Thoracic aorta (tissue), 2 donors: ENCODE measurements at regions not wholly inside any gene's neighbourhood (a gene's known extent, or its start where the extent isn't known, plus 50 kb on each side); places are given as distances from the start of the nearest gene placed in this dataset.

Experiments
- ATAC-seq: fragments of 150-250 bp; one replicate; pipeline ENCODE4 v1.8.0; 2017; ENCODE audit warnings: low read depth; ENCODE audit not compliant: insufficient number of reproducible peaks, low FRiP score
- DNase-seq: peaks from one replicate; pipeline ENCODE4 v3.0.0-alpha.2; 2020; ENCODE audit warnings: low spot score
- H3K27ac ChIP-seq, 2 donors: fragments of 200-600 bp; sonication (generic); 1 replicate in 1 of 2; 2 replicates in 1 of 2; pipeline ENCODE4 v1.5.1; 2016; ENCODE audit warnings: mild to moderate bottlenecking in 2 of 2, moderate library complexity in 2 of 2
- H3K27me3 ChIP-seq: fragments of 200-600 bp; sonication (generic); replicated peaks from 2 replicates; pipeline ENCODE4 v1.6.0; 2016; ENCODE audit warnings: mild to moderate bottlenecking; ENCODE audit not compliant: insufficient read depth
- H3K36me3 ChIP-seq: fragments of 200-600 bp; sonication (generic); one replicate; pipeline ENCODE4 v1.5.1; 2016
- H3K4me1 ChIP-seq, 2 donors: fragments of 200-600 bp; sonication (generic); 1 replicate in 1 of 2; 2 replicates in 1 of 2; pipeline versions ENCODE4 v1.5.1 to v1.6.0; 2016; ENCODE audit warnings: low read depth in 2 of 2, mild to moderate bottlenecking in 1 of 2; ENCODE audit not compliant: control insufficient read depth in 1 of 2
- H3K4me3 ChIP-seq: fragments of 200-600 bp; sonication (generic); 2 replicates; pipeline ENCODE4 v1.5.1; 2016; ENCODE audit warnings: mild to moderate bottlenecking
- H3K9me3 ChIP-seq: fragments of 200-600 bp; sonication (generic); 2 replicates; pipeline ENCODE4 v1.5.1; 2016
- TF ChIP-seq, protein P1 (sequence below): fragments of 200-600 bp; sonication (generic); IDR thresholded peaks from one replicate; pipeline ENCODE4 v1.5.1; 2019; ENCODE audit warnings: antibody characterized with exemption

DNA sequence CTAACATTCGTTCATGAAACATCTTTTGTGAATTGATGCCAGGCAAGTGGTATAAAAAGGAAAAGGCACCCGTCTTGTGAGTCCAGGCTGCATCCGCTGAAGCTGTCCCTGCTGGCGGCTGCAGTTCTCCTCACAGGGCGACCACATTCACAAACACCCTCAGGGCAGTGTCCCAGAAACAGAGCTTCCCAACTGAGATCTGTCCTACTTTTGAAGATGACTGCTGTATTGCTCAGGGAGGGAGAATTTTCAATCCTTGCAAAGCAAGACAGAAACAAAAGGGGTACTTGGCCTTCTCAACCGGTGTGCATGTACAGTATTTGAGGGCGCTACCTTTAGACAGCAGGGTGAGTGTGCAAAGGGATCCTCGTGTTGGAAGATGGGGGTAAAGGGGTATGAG, 316.1 kb downstream of the GADD45G start:
- Histone ChIP-seq H3K9me3 (no peaks in the 10 kb centered on the region), H3K36me3 (no peaks in the 10 kb centered on the region), H3K27me3 (no peaks in the 10 kb centered on the region), H3K4me3 (no peak overlapping the region), H3K27ac (no peak overlapping the region), H3K4me1 (peaks cover 0 to under 1% of the 10 kb centered on the region in 2 donors)
- ATAC-seq (no peak), DNase-seq (no peak)
- TF ChIP-seq, protein P1, sequence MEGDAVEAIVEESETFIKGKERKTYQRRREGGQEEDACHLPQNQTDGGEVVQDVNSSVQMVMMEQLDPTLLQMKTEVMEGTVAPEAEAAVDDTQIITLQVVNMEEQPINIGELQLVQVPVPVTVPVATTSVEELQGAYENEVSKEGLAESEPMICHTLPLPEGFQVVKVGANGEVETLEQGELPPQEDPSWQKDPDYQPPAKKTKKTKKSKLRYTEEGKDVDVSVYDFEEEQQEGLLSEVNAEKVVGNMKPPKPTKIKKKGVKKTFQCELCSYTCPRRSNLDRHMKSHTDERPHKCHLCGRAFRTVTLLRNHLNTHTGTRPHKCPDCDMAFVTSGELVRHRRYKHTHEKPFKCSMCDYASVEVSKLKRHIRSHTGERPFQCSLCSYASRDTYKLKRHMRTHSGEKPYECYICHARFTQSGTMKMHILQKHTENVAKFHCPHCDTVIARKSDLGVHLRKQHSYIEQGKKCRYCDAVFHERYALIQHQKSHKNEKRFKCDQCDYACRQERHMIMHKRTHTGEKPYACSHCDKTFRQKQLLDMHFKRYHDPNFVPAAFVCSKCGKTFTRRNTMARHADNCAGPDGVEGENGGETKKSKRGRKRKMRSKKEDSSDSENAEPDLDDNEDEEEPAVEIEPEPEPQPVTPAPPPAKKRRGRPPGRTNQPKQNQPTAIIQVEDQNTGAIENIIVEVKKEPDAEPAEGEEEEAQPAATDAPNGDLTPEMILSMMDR, result no peak

DNA sequence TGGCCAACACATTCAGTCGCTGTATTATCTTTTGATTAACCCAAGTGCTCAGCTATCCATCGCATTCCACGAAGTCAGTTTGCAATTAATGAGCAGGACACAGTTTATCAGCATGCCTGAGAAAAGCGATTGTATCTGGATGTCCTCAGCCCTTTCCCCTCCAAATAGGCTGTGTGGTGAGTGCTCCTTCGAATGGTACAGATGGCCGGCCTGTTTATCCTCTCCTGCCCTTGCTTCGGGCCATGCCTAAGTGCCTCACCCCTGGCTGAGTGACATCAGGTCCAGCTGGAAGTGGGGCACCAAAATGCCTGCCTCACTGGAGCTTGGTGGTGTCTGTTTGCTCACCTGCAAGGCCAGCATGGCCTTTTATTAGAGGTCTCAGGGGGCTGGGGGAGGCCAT, 317.3 kb downstream of the GADD45G start:
- no peaks in the 10 kb centered on the region for H3K36me3 ChIP-seq
- DNase-seq (no peak), ATAC-seq (no peak)
- no peak overlapping the region for H3K4me3 ChIP-seq
- H3K27ac ChIP-seq, result no peak overlapping the region
- peaks cover 2 to 12% of the 10 kb centered on the region in 2 donors for H3K4me1 ChIP-seq
- H3K27me3 ChIP-seq, result no peaks in the 10 kb centered on the region
- H3K9me3 ChIP-seq, result no peaks in the 10 kb centered on the region
- TF ChIP-seq, protein P1, result no peak

DNA sequence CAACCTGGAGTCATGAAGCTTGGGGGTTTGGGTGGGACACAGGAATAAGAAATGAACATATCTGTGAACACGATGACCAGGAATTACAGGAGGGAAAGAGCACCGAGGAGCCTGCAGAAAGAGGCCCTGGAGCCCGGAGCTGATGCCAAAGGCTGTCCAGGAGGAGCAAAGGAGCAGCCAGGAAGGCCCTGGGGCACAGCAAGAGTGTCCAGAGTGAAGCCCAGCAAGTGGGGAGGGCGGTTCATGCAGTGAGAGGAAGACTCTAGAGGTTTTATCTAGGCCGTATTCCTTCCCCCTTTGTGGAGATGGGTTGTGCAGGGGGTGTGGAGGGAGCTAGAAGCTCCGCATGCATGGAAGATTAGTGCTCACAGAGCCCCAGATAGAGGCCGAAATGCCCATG, 318.4 kb downstream of the GADD45G start:
- H3K9me3 ChIP-seq, result no peaks in the 10 kb centered on the region
- H3K4me1 ChIP-seq, result peaks cover 2 to 22% of the 10 kb centered on the region in 2 donors
- H3K27ac ChIP-seq, result no peak overlapping the region
- H3K36me3 ChIP-seq, result no peaks in the 10 kb centered on the region
- no peaks in the 10 kb centered on the region for H3K27me3 ChIP-seq
- no peak for DNase-seq
- H3K4me3 ChIP-seq, result no peak overlapping the region
- TF ChIP-seq, protein P1, result no peak
- ATAC-seq, result no peak

DNA sequence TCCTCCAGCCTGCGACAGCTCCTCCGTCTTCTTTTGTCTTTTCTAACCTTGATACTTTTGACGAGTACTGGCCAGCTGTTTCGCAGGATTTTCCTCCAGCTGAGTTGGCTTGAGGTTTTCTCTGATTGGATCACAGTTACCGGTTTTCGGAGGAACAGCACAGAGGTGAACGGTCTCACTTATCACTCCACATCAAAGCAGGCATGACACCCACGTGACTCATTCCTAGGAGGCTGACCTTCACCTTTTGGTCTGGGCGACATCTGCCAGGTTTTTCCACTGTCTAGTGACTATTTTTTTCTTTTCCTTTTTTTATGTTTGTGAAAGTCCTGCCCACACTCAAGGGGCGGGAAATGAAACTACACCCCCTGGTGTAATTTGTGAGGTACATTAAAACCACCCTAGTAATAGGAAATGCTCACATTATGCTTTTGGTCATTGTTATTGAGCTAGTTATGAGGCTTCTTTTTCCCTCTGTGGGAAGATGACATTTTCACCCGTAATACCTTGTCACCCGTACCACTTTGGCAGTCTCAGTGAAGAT, 319.2 kb downstream of the GADD45G start:
- H3K4me3 ChIP-seq, result no peak overlapping the region
- no peaks in the 10 kb centered on the region for H3K9me3 ChIP-seq
- H3K36me3 ChIP-seq, result no peaks in the 10 kb centered on the region
- TF ChIP-seq, protein P1, result no peak
- no peak overlapping the region for H3K27ac ChIP-seq
- peaks cover 2 to 23% of the 10 kb centered on the region in 2 donors for H3K4me1 ChIP-seq
- DNase-seq (no peak), ATAC-seq (no peak)
- H3K27me3 ChIP-seq, result no peaks in the 10 kb centered on the region

DNA sequence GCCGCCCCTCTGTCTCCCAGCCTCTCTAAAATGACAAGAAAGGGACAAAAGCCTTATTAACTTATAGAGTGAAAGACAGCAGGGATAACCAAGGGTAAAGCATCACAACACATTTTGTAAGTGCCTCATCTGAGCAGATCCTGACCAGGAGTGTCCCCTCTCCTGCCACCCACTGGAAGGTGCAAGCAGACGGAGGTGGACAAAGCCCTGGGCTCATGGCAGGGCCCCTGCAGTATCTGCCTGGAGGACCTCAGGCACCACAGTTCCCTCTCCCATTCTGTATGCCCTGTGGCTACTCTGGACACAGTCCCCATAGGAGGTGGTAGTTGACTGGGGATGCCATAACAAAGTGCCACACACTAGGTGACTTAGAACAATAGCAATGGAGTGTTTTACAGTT, 319.8 kb downstream of the GADD45G start:
- Histone ChIP-seq H3K27ac (no peak overlapping the region), H3K27me3 (no peaks in the 10 kb centered on the region), H3K36me3 (no peaks in the 10 kb centered on the region), H3K4me1 (peaks cover 2 to 23% of the 10 kb centered on the region in 2 donors), H3K4me3 (no peak overlapping the region), H3K9me3 (no peaks in the 10 kb centered on the region)
- TF ChIP-seq, protein P1, result no peak
- ATAC-seq, result no peak
- DNase-seq, result no peak
